ENCODE measurements at regions not wholly inside any gene's neighbourhood (a gene's known extent, or its start where the extent isn't known, plus 50 kb on each side); places are given as distances from the start of the nearest gene placed in this dataset.
A peak's percentile ranks its signal among the peaks of the same experiment; 100 is the strongest.

DNA sequence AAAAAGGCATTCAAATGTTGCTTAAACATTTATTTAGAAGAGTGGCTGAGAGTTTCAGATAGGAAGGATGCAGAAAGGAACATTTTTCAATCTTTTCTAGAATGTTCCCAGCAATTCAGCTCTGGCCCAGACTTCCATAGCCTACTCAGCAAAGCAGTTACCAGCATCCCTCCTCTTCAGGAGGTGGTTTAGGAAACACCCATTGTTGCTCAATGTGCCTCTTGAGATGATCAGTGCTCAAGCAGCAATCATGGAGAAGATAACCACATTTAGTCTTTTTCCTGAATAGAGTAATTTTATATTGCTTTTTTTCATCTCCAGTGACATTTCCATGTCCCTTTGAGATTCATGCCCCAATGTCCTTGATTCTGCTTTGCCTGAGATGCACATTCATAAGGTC is 328.7 kb upstream of the PPARGC1A start:
- Histone ChIP-seq H3K4me2 (ENCODE audit: low read length) (no peak overlapping the region), H3K9me3 (ENCODE audit: insufficient read depth, low read depth, low read length) (peaks cover 1% of the 10 kb centered on the region), H4K91ac (ENCODE audit: low read depth, low read length) (no peak overlapping the region), H3K9ac (ENCODE audit: low read length) (no peak overlapping the region), H3K18ac (ENCODE audit: low read length) (no peak overlapping the region), H3K4me1 (ENCODE audit: control insufficient read depth in 1 of 2, insufficient read depth in 2 of 2, low read length in 2 of 2) (peaks cover 3 to 10% of the 10 kb centered on the region in 2 experiments), H4K8ac (ENCODE audit: low read depth, low read length) (no peak overlapping the region), H3K4me3 (ENCODE audit: low read depth, low read length) (no peak overlapping the region), H3K23ac (ENCODE audit: low read length) (no peak overlapping the region), H2BK120ac (ENCODE audit: insufficient read depth, low read length, poor library complexity) (no peak overlapping the region), H3K27me3 (ENCODE audit: insufficient read depth, low read length) (no peaks in the 10 kb centered on the region), H3K36me3 (ENCODE audit: control insufficient read depth in 1 of 2, insufficient read depth in 2 of 2, low read length in 2 of 2) (no peaks in the 10 kb centered on the region), H3K4ac (ENCODE audit: low read depth, low read length) (no peak overlapping the region), H2AFZ (ENCODE audit: insufficient read depth, low read length, poor library complexity) (no peak overlapping the region), H3K79me1 (ENCODE audit: low read length) (no peaks in the 10 kb centered on the region), H2BK12ac (ENCODE audit: low read length) (no peak overlapping the region), H3K79me2 (ENCODE audit: control insufficient read depth, insufficient read depth, low read length, poor library complexity) (peaks cover 2% of the 10 kb centered on the region), H3K14ac (ENCODE audit: low read length) (no peak overlapping the region), H3K27ac (ENCODE audit: low read depth, low read length) (no peak overlapping the region), H4K12ac (ENCODE audit: low read depth, low read length) (no peak overlapping the region), H2BK5ac (ENCODE audit: low read depth, low read length, poor library complexity) (no peak overlapping the region), H2AK5ac (ENCODE audit: low read length) (no peak overlapping the region)
- peak; percentile 14 to 56 for DNase-seq

GRCh38 chr4:24214796-24215195 is 324.9 kb upstream of the PPARGC1A start:
- Histone ChIP-seq H2AFZ (ENCODE audit: insufficient read depth, low read length, poor library complexity) (no peak overlapping the region), H3K23ac (ENCODE audit: low read length) (no peak overlapping the region), H2AK5ac (ENCODE audit: low read length) (no peak overlapping the region), H3K36me3 (ENCODE audit: control insufficient read depth in 1 of 2, insufficient read depth in 2 of 2, low read length in 2 of 2) (no peaks in the 10 kb centered on the region), H3K14ac (ENCODE audit: low read length) (no peak overlapping the region), H3K27ac (ENCODE audit: low read depth, low read length) (no peak overlapping the region), H3K27me3 (ENCODE audit: insufficient read depth, low read length) (no peaks in the 10 kb centered on the region), H2BK12ac (ENCODE audit: low read length) (no peak overlapping the region), H3K79me1 (ENCODE audit: low read length) (no peaks in the 10 kb centered on the region), H4K91ac (ENCODE audit: low read depth, low read length) (no peak overlapping the region), H4K12ac (ENCODE audit: low read depth, low read length) (no peak overlapping the region), H3K18ac (ENCODE audit: low read length) (no peak overlapping the region), H4K8ac (ENCODE audit: low read depth, low read length) (no peak overlapping the region), H3K4ac (ENCODE audit: low read depth, low read length) (no peak overlapping the region), H3K4me2 (ENCODE audit: low read length) (no peak overlapping the region), H3K79me2 (ENCODE audit: control insufficient read depth, insufficient read depth, low read length, poor library complexity) (peaks cover 2% of the 10 kb centered on the region), H2BK5ac (ENCODE audit: low read depth, low read length, poor library complexity) (no peak overlapping the region), H3K9me3 (ENCODE audit: insufficient read depth, low read depth, low read length) (peaks cover 1% of the 10 kb centered on the region), H3K4me3 (ENCODE audit: low read depth, low read length) (no peak overlapping the region), H2BK120ac (ENCODE audit: insufficient read depth, low read length, poor library complexity) (no peak overlapping the region), H3K9ac (ENCODE audit: low read length) (no peak overlapping the region), H3K4me1 (ENCODE audit: control insufficient read depth in 1 of 2, insufficient read depth in 2 of 2, low read length in 2 of 2) (peaks cover 3 to 10% of the 10 kb centered on the region in 2 experiments)
- WGBS (ENCODE audit: extremely low coverage, insufficient coverage, insufficient read length), result no CpG with 5 or more reads among the region's 3 CpGs
- DNase-seq, result no peak

GRCh38 chr4:24213961-24214360 is 324.1 kb upstream of the PPARGC1A start:
- H3K27me3 ChIP-seq (ENCODE audit: insufficient read depth, low read length), result no peaks in the 10 kb centered on the region
- no peak overlapping the region for H3K4ac ChIP-seq (ENCODE audit: low read depth, low read length)

GRCh38 chr4:24212642-24213041 is 322.8 kb upstream of the PPARGC1A start:
- Histone ChIP-seq H3K9me3 (ENCODE audit: insufficient read depth, low read depth, low read length) (no peaks in the 10 kb centered on the region), H3K9ac (ENCODE audit: low read length) (no peak overlapping the region), H3K79me2 (ENCODE audit: control insufficient read depth, insufficient read depth, low read length, poor library complexity) (no peaks in the 10 kb centered on the region), H2AFZ (ENCODE audit: insufficient read depth, low read length, poor library complexity) (no peak overlapping the region), H3K27me3 (ENCODE audit: insufficient read depth, low read length) (no peaks in the 10 kb centered on the region), H3K36me3 (ENCODE audit: control insufficient read depth in 1 of 2, insufficient read depth in 2 of 2, low read length in 2 of 2) (no peaks in the 10 kb centered on the region), H3K23ac (ENCODE audit: low read length) (no peak overlapping the region), H3K14ac (ENCODE audit: low read length) (no peak overlapping the region), H3K4me2 (ENCODE audit: low read length) (no peak overlapping the region), H3K18ac (ENCODE audit: low read length) (no peak overlapping the region), H4K12ac (ENCODE audit: low read depth, low read length) (no peak overlapping the region), H2AK5ac (ENCODE audit: low read length) (no peak overlapping the region), H2BK5ac (ENCODE audit: low read depth, low read length, poor library complexity) (no peak overlapping the region), H3K79me1 (ENCODE audit: low read length) (no peaks in the 10 kb centered on the region), H2BK12ac (ENCODE audit: low read length) (no peak overlapping the region), H3K4me1 (ENCODE audit: control insufficient read depth in 1 of 2, insufficient read depth in 2 of 2, low read length in 2 of 2) (no peaks in the 10 kb centered on the region), H4K91ac (ENCODE audit: low read depth, low read length) (no peak overlapping the region), H4K8ac (ENCODE audit: low read depth, low read length) (no peak overlapping the region), H3K4ac (ENCODE audit: low read depth, low read length) (no peak overlapping the region), H3K4me3 (ENCODE audit: low read depth, low read length) (no peak overlapping the region), H3K27ac (ENCODE audit: low read depth, low read length) (no peak overlapping the region), H2BK120ac (ENCODE audit: insufficient read depth, low read length, poor library complexity) (no peak overlapping the region)
- DNase-seq, result no peak
- WGBS (ENCODE audit: extremely low coverage, insufficient coverage, insufficient read length), result no CpG with 5 or more reads among the region's 4 CpGs

More at GRCh38 chr4:24213961-24214360, 324.1 kb upstream of the PPARGC1A start:
- Histone ChIP-seq H2AK5ac (ENCODE audit: low read length) (no peak overlapping the region), H2BK120ac (ENCODE audit: insufficient read depth, low read length, poor library complexity) (no peak overlapping the region), H3K14ac (ENCODE audit: low read length) (no peak overlapping the region), H3K18ac (ENCODE audit: low read length) (no peak overlapping the region), H3K79me2 (ENCODE audit: control insufficient read depth, insufficient read depth, low read length, poor library complexity) (no peaks in the 10 kb centered on the region), H3K9ac (ENCODE audit: low read length) (no peak overlapping the region), H3K4me2 (ENCODE audit: low read length) (no peak overlapping the region), H3K4me3 (ENCODE audit: low read depth, low read length) (no peak overlapping the region), H3K23ac (ENCODE audit: low read length) (no peak overlapping the region), H2BK5ac (ENCODE audit: low read depth, low read length, poor library complexity) (no peak overlapping the region), H2BK12ac (ENCODE audit: low read length) (no peak overlapping the region), H4K12ac (ENCODE audit: low read depth, low read length) (no peak overlapping the region), H3K4me1 (ENCODE audit: control insufficient read depth in 1 of 2, insufficient read depth in 2 of 2, low read length in 2 of 2) (peaks cover 0 to 2% of the 10 kb centered on the region in 2 experiments), H3K36me3 (ENCODE audit: control insufficient read depth in 1 of 2, insufficient read depth in 2 of 2, low read length in 2 of 2) (no peaks in the 10 kb centered on the region), H4K91ac (ENCODE audit: low read depth, low read length) (no peak overlapping the region), H3K79me1 (ENCODE audit: low read length) (no peaks in the 10 kb centered on the region), H4K8ac (ENCODE audit: low read depth, low read length) (no peak overlapping the region), H3K9me3 (ENCODE audit: insufficient read depth, low read depth, low read length) (peaks cover 1% of the 10 kb centered on the region), H3K27ac (ENCODE audit: low read depth, low read length) (no peak overlapping the region), H2AFZ (ENCODE audit: insufficient read depth, low read length, poor library complexity) (no peak overlapping the region)
- no CpG with 5 or more reads among the region's 5 CpGs for WGBS (ENCODE audit: extremely low coverage, insufficient coverage, insufficient read length)
- no peak for DNase-seq
